Activated CD4-positive, alpha-beta T cell treated with anti-CD3 and anti-CD28 coated beads, Interleukin-2, Interleukin-6, amounts not matched to agents 100 ng/mL and 50 ng/mL, durations not matched to agents 16 hours and 8 hours (primary cell): ENCODE measurements at regions not wholly inside any gene's neighbourhood (a gene's known extent, or its start where the extent isn't known, plus 50 kb on each side); places are given as distances from the start of the nearest gene placed in this dataset.

Experiments
- DNase-seq: peaks from one replicate; pipeline ENCODE4 v3.0.0-alpha.2; 2020

DNA sequence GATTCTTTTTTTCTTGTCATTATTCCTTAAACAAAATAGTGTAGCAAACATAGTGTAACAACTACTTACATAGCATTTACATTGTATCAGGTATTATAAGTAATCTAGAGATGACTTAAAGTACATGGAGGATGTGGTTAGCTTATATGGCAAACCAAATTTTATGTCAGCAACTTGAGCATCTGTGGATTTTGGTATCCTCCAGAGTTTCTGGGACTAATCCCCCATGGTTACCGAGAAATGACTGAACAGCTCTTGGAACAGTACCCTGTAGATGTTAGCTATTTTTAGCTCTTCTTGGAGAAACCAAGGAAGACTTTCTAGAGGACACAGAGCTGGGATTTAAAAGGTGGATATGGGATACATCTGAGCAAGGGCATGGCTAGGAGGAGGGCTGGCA, 157.6 kb upstream of the KLF4 start:
- no peak for DNase-seq

DNA sequence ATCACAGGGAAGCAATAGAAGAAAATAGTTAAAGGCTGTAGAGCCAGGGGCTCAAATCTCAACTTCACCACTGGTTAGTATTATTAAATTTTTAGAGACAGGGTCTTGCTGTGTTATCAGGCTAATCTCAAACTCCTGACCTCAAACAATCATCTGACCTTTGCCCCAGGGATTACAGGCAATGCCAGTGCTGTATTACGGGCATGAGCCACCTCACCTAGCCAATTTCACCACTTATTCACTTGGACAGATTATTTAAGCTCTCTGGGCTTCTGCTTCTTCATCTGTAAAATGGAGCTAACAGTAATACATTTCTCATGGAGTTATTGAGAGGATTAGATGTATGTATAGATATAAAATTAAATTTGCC, 155.9 kb upstream of the KLF4 start:
- no peak for DNase-seq

DNA sequence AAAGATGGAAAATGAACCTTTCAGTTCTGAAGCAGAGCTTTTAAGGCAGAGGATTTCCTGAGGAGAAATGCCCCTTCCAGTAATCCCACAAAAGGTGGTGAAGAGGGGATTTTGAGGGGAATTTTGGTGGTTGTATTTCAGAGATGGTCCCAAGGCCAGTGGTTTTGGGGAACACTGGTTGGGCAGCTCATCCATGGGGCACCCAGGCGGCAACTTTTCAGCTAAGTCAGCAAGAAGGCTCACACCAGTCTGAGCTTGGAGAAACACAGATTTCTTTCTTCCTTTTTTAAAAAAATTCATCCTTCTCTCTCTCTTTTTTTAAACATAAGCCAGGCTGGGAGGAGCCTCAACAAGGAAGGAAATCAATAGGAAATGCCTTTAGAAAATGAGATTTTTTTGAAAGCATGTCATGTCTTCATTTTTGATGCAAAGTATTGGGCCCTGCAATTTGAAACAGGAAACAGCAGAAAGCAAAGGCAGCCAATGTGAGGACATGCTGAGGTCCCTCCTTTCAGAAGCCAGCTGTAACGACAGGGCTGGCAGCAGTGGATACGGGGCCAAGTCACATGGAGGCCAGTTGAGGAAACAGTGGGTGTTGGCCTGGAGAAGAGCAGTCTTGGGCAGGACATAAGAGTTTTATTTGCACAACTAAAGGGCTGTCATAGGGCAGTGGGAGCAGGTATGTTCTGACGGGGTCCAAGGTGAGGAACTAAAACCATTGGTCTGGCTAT, 155.3 kb upstream of the KLF4 start:
- DNase-seq = no peak

DNA sequence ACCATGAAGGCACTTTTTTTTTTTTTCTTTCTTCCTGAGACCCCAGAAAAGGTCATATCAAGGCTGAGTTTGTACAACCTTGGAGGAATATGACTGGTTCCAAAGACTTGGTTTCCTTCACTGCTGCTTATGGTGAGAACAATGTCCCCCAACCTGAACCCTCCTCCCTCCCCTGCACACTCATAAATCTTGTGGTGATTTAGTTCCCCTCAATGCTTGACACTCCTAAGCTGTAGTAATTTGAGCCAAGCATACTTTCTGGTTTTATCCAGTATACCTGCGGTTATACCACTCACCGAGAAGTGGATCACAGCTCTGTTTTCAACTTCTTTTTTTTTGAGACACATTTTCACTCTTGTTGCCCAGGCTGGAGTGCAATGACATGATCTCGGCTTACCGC, 149.9 kb upstream of the KLF4 start:
- DNase-seq = no peak

DNA sequence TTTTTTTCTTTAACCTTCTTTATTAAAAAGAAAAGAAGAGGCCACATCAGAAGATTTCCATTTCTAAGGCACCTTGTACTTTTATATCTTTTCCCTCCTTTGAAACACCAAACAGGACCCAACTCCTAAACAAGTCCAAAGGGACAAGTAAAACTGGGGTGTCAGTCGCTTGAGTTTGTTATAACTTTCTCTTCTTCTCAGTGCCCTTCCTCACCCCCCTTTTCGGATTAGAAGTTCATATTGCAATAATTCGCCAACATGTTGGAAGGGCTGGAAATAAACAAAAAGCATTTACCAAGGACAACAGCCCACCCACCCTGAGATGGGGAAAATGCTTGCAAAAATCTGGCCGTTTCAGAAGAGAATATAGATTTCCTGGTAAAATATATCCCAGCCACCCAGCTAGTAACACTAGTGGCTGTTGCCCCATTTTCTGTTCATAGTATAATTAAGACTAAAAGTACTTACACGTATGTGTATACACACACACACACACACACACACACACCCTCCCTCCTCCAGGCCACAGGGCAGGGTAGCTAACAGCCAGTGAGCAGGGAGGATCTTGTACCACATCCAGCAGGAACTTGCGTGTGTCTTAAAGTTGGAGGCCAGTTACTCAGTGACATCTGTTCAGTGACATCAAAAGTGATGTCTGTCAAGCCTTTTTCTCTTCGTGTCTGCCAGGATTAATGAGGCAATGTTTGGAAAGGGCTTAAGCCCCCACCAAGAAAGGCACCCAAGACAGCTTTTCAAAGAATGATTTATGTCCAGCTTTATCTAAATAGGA, 149.1 kb upstream of the KLF4 start:
- no peak for DNase-seq

DNA sequence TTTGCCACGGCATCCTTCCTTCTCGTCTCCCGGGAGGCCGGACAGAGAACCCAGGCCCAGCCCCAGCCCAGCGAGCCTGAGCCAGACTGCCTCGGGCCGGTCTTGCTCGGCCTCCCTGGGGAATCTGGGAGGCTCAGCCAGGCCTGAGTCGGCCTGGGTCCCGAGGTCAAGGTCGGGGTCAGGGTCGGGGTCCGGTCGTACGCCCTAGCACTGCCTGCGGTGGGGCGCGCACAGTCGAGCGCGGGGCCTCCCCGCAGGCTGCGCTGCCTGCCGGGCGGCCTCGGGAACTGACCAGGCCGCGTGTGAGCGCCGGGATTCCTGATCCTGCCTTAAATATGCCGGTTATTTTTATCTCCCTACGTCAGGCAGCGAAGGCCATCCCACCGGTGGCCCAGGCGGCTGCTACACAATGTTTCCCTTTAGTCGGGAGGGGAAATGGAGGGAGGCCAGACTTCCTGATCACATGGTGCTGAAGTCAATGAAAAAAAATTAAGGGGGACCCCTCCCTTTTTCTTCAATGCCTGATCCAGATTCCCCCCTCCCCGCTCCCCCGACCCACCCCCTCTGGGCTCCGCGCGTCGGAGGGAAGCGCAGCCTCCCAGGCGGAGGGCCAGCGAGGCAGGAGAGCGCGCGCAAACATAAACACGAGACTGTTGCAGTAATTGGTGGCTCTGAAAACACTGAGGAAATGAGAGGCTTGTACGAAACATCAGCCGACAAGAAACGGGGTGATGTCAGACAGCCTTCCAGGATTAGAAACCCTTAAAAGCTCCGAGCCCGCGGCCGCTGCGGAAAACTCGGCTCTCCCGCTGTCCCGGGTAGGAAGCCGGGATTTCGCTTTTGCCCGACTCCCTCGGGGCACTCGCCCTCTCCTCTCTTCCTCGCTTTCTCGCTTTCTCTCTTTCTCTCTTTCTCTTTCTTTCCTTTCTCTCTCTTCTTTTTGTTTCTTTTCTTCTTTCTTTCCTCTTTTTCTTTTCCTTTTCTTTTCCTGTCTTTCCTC, 148.2 kb upstream of the KLF4 start:
- peak; percentile 4 for DNase-seq

DNA sequence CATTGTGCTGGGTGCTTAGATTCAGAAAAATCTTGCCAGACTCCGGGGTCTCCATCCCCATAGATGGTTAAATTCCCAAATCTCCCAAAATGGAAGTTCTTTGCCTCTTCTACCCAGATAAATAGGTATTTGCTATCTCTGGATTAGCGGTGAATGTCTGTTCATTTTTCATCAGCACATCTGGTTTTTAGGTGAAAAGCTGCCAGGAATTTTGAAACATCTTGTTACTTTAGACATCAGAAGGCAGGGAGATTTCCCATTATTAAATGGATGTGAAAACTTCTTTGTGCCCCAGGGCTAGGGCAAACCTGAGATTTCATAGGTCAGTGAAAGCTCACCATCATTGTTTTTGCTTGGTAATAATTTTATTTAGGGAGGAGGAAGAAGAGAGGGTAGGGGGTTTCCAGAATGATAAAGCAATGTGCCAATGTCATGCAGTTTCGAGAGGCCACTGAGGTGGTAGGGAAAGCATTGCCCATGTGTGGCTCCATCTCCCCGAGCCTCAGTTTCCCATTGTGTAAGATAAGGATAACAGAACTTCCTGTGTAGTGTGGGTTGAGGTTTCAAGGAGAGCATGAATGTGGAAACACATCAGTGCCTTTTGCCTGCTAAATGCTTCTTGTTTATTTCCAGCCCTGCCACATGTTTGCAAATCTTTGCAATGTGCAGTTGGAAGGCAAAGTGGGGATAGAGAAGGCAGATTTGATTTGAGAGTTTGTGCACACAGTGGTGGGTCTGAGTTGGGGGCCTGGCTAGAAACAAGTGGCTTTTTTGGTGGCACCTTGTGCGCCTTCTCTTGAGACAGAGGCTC, 147.2 kb upstream of the KLF4 start:
- no peak for DNase-seq

DNA sequence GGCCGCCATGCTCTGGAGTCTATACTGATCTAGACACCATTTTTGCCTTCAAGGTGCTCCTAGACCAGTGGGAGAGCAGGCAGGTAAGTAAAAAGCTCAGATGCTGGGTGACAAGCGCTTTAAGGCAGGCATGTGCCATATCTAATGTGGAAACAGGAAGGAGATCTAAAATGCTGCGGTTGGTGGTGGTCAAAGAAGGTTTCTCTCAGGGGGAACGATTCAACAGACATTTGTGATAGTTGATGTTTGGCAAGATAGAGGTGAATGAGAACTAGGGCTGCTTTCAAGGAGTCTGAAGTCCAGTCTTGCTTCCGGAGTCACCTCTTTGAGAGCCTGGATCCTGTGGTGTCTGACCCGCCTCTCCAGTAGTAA, 146.2 kb upstream of the KLF4 start:
- DNase-seq = no peak

DNA sequence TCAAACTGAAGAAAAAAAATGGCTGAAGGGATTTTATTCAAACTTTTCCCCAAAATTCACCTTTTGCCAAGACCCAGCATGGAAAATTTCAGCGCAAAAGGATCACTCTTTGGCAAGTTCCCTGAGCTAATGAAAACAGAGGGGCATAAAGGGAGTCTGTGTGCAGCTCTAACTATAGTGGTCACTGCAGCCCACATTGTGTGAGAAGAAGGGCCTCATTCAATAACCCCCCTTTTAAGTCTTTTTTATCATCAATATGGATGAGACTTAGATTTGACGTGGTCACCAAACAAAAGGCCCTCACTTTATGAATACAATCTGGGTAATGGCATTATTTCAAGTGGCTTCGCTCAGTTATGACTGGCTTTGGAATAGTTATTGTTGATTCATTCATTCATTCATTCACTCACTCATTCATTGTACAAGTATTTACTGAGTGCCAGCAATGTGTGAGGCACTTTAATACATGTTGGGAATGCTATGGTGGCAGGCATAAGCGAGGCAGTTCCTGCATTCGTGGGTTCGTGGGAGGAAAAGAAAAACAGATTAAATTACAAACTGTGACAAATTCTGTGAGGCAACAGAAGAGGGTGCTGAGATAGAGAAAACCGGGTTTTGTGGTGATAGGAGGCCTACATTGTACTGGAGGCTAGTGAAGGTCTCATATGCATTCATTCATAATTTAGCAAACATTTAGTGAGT, 145.7 kb upstream of the KLF4 start:
- DNase-seq = no peak

DNA sequence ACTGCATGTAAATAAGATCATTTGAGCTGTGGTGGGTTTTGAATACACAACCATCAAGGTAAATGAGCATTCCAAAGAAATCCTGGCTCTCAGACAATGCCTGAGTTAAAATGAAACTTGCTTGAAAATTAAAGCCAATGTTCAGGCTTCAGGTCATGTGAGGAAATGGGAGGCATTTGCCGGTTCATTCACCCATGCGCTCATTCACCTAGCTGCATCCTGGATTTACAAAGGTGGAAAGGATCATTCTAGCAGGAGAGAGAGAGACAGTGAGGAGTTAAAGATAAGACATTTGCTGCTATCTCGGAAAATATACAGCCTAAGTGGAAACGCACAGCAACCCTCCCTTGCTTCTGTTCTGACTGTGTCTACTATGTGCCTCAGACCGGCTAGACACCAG, 143.8 kb upstream of the KLF4 start:
- no peak for DNase-seq

DNA sequence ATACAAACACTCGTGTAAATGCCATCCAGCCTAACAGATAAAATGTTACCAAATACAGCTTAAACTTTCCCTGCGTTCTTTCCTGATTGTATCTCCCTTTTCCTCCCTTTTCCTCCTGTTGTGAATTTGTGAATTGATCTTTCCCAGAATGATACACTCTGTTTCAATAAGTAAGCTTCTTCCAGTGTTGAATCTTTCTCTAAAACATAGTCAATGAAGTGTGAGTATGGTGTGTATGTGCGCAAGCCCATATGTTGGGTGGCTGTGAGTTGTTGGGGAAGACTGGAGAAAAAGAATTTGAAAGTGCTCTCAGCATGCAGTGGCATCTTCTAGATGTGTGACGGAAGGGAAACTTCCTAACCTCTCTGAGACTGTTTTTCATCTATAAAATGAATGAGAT, 143.1 kb upstream of the KLF4 start:
- DNase-seq = no peak

DNA sequence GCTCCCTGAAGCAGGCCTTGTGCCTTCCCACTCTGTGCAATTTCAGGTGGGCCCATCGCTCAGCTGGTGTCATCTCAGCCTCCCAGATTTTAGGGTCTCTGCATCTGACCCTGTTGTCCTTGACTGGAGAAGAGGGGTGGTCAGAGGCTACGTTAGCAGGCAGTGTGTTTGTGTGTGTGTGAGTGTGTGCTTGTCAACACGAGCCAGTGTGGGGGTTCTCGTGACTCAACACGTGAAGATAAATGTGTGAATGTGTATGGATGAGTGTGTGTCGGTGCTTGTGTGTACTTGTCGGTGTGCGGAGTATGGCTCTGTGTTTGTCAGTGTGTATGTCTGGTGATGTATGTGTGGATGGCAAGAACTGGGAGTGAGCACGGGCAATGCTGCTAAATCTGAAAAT, 142.6 kb upstream of the KLF4 start:
- no peak for DNase-seq

DNA sequence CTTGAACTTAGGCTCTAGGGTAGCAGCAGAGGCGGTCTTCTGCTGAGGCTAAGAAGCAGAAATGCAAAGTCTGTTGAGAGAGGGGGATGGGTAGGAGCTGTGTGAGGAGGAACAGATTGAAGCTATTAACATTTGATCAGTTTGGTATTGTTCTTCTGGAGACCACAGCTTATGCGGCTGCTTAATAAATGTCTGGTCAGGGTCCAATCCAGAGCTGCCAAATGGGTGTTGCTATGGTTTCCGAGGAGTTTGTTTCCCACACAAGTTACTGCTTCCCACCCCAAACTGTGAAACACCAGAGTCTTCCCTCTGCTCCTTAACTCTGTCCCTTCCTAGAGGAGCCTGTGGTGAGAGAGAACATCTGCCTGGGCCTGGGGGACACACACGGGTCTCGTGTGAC, 142.2 kb upstream of the KLF4 start:
- no peak for DNase-seq

DNA sequence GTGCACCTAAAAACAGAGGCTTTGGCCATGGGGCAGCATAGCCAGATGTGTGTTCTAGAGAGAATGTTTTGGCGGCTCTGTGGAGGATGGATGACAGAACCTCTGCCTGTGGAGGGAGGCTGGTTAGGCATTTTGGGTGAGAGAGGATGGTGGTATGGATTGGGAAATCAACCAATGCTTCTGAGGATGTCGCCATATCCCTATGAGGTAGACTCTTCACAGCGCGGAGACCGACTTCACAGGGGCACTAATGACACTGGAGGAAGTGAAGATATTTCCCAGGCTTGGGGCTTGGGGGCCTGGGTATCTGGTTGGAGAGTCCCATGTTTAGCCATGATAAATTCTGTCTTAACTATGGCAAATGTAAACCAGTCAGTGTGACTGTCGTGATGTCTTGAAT, 140.6 kb upstream of the KLF4 start:
- DNase-seq = no peak

DNA sequence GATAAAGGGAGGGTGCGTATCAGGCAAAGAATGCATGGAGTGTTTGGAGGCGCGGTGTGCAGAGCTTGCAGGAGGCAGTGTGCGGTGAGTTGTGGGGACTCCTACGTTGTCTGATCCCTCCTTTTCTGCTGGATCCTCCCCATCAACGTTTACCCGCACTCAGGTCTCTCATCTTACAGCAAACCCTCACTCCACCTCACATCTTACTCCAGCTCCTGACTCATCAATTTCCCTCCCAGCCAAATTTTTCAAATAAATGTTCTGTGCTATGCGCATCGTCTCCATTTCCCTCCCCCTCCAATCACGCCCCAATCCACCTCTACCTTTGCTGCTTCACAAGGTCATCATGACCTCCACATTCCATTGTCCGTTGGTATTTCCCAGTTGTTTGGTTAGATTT, 138.9 kb upstream of the KLF4 start:
- DNase-seq = no peak

DNA sequence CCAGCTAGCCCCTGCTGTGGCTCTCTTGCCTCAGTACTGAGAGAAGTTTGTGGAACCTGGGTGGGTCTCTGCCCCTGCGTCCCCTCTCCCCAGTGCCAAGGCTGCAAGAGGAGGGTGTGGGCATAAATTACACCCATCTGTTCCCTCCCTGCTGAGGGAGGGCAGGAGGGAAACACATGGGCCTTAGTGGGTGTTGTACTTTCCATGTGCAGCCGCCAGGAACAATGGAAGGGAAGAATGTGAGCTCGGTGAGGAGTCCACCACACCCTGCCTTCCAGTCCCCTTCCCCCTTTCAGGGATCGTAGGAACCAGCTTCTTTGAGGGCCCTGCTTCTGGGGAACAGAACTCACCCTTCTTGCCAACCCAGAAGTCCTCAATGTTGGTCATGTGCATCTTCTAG, 138.2 kb upstream of the KLF4 start:
- no peak for DNase-seq

DNA sequence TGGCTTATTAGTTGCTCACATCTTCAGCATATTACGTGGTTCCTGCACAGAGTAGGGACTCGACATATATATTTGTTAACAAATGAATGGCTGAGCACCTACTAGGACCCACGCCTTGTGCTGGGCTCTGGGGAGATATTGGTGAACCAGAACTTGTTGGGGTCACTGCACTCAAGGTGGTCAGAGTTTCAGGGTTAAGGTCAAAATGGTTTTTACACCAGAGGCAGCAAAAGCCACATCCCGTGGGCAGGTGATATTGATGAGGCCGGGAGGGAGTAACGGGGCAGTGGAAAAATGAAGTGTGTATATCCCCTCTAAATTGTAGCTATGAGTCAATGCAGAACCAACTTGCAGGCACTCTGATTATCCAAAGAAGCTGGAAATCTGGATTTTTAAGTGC, 136.5 kb upstream of the KLF4 start:
- DNase-seq = no peak

DNA sequence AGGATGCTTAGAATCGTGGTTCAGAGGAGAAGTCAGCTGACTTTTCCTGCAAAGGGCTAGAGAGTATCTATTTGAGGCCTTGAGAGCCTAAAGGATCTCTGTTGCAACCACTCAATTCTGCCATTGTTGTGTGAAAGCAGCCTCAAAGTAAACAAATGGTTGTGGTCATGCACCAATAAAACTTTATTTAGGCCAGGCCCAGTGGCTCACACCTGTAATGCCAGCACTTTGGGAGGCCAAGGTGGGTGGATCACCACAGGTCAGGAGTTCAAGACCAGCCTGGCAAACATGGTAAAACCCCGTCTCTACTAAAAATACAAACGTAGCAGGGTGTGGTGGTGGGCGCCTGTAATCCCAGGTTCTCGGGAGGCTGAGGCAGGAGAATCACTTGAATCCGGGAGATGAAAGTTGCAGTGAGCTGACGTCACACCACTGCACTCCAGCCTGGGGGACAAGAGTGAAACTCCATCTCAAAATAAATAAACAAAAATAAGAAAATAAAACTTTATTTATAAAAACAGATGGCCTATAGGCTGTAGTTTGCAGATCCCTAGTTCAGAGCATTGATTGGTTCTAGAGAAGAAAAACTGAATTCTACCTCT, 135.9 kb upstream of the KLF4 start:
- DNase-seq = no peak

DNA sequence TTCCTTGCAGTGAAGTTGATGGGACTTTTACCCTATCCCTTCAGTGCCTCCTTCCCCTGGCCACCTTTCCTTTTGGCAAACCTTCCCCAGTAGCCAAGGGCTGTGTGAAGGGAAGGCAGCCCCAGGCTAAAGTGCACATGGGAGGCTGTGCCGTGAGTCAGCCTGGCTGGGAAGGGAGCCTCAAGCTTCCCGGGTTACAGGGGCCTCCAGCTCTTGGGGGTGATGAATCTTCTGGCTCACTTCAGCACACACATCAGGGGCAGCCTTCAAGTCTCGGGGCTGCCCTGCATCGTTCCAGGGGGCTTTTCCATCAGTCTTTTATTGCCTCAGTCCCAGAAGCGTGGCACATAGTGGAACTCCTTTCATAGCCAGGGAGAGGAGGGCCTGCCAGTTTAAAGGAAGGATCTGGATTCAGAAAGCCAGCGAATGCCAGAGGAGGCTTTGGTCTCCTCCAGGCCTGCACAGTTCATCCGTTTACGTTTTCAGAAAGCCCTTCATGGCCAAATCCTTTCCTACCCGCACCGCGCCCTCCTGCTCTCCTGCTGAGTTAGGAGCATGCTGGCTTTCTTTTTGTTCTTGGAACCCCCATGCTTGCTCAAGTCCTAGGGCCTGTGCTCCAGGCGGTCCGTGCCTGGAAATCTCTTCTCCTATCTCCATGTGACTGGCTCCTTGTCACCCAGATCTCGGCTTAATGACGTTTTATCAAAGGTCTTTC, 134.8 kb upstream of the KLF4 start:
- no peak for DNase-seq

DNA sequence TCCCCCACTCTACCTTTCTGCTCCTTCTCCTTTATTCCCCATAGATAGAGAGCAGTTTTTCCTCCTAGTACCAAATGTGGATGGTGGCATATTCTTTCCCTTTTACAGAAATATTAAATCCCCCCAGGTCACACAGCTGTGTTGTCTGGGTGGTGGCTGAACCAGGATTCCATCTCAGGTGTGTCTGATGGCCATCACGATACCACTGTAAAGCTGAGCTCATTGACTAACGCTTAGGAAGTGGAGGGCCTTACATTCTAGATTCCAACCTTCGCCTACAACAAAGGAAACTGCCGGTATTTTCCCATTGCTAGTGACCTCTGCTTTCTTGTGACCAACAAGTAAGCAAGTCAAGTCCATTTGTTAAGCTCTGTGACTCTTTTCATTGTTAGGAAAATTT, 131.9 kb upstream of the KLF4 start:
- DNase-seq = no peak

DNA sequence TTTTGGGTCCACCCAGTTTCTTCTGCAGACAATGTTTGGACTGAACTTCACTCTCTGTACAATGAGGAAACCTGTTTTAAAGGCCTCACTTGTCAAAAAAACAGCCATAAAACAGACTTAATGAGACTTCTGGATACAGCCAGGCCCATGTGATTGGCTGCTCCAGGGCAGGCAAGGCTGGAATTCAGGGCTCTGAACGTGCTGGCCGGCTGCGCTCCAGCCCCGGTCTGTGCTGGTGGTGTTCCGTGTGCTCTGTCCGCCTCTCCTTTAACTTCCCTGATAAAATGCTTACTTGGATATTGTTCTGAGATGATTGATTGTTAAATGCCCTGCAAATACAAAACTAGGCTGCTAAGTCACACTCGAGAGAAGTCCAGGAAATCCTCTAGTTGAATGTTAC, 131.2 kb upstream of the KLF4 start:
- DNase-seq = no peak
